ENCODE measurements at regions not wholly inside any gene's neighbourhood (a gene's known extent, or its start where the extent isn't known, plus 50 kb on each side); places are given as distances from the start of the nearest gene placed in this dataset.

- ChIA-PET POLR2A (no interaction called here), CTCF (no interaction called here)
- Mint-ChIP-seq H3K27ac (no peak overlapping the region), H3K36me3 (ENCODE audit: low read depth) (no peaks in the 10 kb centered on the region), H3K4me1 (no peaks in the 10 kb centered on the region), H3K27me3 (no peaks in the 10 kb centered on the region), H3K4me3 (no peak overlapping the region), H3K9me3 (no peaks in the 10 kb centered on the region)
- intact Hi-C loops (cut with micrococcal nuclease): no loop called here
- ATAC-seq (ENCODE audit: low read depth): no peak
- no peak for DNase-seq
- no peak for TF ChIP-seq CTCF (IDR thresholded peaks at IDR 0.05)
These were observed 509.8 kb upstream of the ADAMTS5 start for GRCh38 chr21:27476696-27477095.

GRCh38 chr21:27475363-27475955 is 508.6 kb upstream of the ADAMTS5 start:
- POLR2A ChIA-PET: no interaction called here
- no peak for TF ChIP-seq CTCF (IDR thresholded peaks at IDR 0.05)
- intact Hi-C loops (cut with micrococcal nuclease): no loop called here
- Mint-ChIP-seq H3K27ac (no peak overlapping the region), H3K4me3 (no peak overlapping the region), H3K27me3 (no peaks in the 10 kb centered on the region), H3K4me1 (no peaks in the 10 kb centered on the region), H3K36me3 (ENCODE audit: low read depth) (no peaks in the 10 kb centered on the region), H3K9me3 (peaks cover 4% of the 10 kb centered on the region)
- no peak for DNase-seq
- ATAC-seq (ENCODE audit: low read depth): no peak
- CTCF ChIA-PET: no interaction called here

- ATAC-seq (ENCODE audit: low read depth) (no peak), DNase-seq (no peak)
- Mint-ChIP-seq H3K4me3 (no peak overlapping the region), H3K9me3 (peaks cover 6% of the 10 kb centered on the region), H3K27ac (no peak overlapping the region), H3K4me1 (no peaks in the 10 kb centered on the region), H3K27me3 (no peaks in the 10 kb centered on the region), H3K36me3 (ENCODE audit: low read depth) (no peaks in the 10 kb centered on the region)
- ChIA-PET CTCF (no interaction called here), POLR2A (no interaction called here)
- no peak for TF ChIP-seq CTCF (IDR thresholded peaks at IDR 0.05)
- intact Hi-C loops (cut with micrococcal nuclease): no loop called here
These were observed 500.5 kb upstream of the ADAMTS5 start for GRCh38 chr21:27467366-27467765.

- ATAC-seq (ENCODE audit: low read depth) (no peak), DNase-seq (no peak)
- POLR2A ChIA-PET: no interaction called here
- TF ChIP-seq CTCF (IDR thresholded peaks at IDR 0.05): no peak
- CTCF ChIA-PET: no interaction called here
- H3K27ac Mint-ChIP-seq: no peak overlapping the region
- intact Hi-C loops (cut with micrococcal nuclease): no loop called here
- no peak overlapping the region for H3K4me3 Mint-ChIP-seq
- H3K4me1 Mint-ChIP-seq: no peaks in the 10 kb centered on the region
- peaks cover 6% of the 10 kb centered on the region for H3K9me3 Mint-ChIP-seq
- no peaks in the 10 kb centered on the region for H3K36me3 Mint-ChIP-seq (ENCODE audit: low read depth)
- no peaks in the 10 kb centered on the region for H3K27me3 Mint-ChIP-seq
These were observed 499.3 kb upstream of the ADAMTS5 start for GRCh38 chr21:27466140-27466539.

- no peak for TF ChIP-seq CTCF (IDR thresholded peaks at IDR 0.05)
- Mint-ChIP-seq H3K27ac (no peak overlapping the region), H3K36me3 (ENCODE audit: low read depth) (no peaks in the 10 kb centered on the region), H3K9me3 (no peaks in the 10 kb centered on the region), H3K4me3 (no peak overlapping the region), H3K4me1 (no peaks in the 10 kb centered on the region), H3K27me3 (no peaks in the 10 kb centered on the region)
- ATAC-seq (ENCODE audit: low read depth): no peak
- no peak for DNase-seq
- CTCF ChIA-PET: no interaction called here
- intact Hi-C loops (cut with micrococcal nuclease): no loop called here
- POLR2A ChIA-PET: no interaction called here
These were observed 497.8 kb upstream of the ADAMTS5 start for GRCh38 chr21:27464648-27465047.

Data from activated B cell treated with CpG ODN at 0.5 μM for 24 hours (primary cell).